HG02840 (cell line): ENCODE measurements at regions not wholly inside any gene's neighbourhood (a gene's known extent, or its start where the extent isn't known, plus 50 kb on each side); places are given as distances from the start of the nearest gene placed in this dataset.

Experiments used
- ATAC-seq: cut with Tn5 transposase; IDR thresholded peaks from one replicate; pipeline ENCODE4 v1.9.1; 2021; ENCODE audit warnings: mild to moderate bottlenecking, moderate library complexity, moderate number of reproducible peaks; ENCODE audit not compliant: unreplicated experiment, low FRiP score

DNA sequence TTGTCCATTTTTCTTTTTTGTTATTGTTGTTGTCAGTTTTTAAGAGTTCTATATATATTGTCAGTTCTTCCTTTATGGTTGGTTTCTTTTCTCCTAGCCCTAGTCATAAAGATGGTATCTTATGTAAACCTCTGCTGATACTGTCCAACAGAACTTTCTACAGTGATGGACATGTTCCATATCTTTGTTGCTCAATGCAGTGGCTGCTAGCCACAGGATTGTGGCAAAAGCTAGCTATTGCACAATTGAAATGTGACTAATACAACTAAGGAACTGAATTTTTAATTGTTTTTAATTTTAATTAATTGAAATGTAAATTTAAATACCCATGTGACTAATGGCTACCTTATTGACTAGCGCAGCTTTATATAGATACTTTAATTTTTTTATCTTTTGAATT lies 411.8 kb upstream of the PTBP2 start:
- no peak for ATAC-seq

DNA sequence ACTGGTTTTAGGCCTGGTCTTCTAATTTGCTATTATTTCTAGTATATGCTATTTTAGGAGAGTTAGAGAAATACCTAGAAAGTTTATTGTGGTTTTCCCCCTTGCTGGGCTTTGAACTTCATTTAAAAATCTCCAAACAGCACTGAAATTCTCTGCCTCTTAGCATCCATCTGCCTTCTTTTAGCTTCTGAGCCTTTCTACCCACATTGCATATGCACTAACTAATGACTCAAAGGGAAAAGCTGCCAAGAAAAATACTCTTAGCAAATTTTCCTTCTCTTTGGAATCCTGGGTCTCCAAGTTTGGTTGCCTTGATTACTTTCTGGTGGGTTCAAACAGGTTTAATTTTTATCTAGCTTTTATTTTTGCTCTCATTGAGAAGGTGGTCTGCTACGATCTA lies 408.4 kb upstream of the PTBP2 start:
- no peak for ATAC-seq

DNA sequence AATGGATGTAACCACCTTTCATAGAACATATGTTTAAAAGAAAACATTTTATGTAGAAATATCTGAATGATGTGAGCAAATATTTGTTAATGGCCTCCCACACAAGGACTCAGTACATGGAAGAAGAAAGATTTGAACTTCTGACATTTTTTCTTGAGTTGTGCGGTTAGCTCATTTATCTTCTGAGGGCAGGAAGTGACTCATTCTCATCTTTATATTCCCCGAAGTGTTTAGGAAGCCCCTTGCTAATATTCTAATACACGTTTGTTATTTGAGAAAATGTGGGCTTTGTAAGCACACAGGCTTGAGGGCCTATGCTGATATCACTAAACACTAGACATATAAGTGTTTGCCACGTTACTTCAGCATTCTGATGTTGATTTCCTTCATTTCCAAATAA lies 392.5 kb upstream of the PTBP2 start:
- ATAC-seq = no peak

DNA sequence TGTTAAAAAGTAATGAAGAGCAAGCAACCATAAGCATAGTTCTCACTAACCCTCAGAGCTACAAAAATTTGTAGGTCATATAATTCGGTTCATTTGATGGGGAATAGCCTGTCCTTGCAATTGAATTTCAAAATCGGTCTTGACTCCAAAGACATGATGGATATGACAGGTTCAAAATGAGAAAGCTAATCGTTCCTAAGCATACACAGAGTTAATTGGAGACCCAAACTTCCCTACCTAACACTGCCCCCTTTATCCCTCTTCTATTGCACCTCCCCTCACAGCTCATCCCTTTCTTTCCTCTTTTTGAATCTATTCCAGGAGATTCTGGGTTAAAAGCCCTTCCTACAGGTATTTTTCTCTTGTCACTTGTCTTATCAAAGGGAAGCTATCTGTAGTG lies 390.0 kb upstream of the PTBP2 start:
- no peak for ATAC-seq

DNA sequence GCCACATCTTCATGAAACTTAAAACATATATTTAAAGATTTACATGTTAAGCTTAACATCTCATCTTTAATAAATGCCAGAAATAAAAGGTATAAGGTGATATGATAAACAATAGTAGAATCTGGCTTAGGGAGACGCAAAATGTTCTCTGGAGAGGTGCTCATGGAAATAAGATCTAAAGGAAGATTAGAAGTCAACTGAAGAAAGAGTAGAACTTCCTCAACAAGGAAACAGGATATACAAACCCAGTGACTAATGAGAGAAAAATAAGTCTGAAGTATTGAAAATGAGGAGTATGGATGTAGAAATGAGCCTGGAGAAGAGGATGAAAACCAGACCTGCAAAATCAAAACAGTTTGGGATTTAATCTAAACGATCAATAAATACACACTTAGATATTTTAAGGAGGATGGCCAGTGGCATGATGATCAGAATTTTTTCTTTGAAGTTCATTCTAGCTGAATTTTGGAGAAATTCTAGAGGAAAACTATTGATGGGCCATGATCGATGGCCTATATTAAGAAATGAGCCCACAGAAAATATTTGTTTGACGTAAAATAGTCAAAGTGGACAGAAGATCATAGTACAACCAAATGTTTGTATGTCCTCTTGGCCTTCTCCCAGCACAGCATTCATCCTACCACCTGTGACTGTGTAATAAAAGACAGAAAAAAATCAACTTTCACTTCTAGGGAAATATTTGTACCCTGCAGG lies 387.9 kb upstream of the PTBP2 start:
- ATAC-seq = no peak

DNA sequence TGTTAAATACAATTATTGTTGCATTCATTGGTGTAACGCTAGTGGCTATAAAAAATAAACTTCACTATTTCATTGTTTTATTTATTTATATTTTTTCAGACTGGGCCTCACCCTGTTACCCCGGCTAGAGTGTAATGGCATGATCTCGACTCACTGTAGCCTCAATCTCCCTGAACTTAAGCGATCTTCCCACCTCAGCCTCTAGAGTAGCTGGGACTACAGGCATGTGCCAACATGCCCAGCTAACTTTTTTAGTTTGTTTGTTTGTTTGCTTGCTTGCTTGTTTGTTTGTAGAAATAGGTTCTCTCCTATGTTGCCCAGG lies 387.4 kb upstream of the PTBP2 start:
- ATAC-seq = no peak

DNA sequence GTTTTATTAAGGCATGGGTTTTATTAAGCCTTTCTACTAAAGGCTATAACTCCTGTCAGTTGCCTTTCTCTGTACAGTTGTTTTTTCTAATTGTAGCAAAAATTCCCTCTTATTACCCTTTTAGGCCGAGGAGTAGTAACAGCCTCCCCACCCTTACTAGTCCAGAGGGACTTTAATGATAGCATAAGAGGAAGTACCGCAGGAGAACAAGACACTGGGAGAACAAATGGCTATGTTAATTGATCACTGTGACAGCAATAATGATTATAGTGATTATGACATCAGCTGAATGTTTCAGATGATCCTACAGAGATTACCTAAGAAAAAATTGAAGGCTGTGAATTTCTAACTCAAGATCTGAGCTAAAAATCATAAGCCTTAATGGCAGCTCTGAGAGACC lies 383.0 kb upstream of the PTBP2 start:
- no peak for ATAC-seq

DNA sequence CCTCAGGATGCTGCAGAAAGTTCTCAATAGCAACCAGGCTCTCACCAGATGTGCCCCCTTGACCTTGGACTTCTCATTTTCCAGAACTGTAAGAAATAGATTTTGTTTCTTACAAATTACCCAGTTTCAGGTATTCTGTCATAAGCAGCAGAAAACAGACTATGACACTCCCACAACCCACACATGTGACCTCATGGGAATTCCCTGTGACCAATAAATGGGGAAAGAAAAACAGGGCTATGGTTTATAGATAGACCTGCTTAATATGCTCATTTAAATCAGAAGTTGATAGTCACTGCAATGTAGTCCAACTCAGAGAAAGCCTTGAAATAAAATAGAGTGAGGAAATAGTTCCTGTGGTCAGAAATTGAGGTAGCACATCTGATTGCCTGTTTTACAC lies 380.9 kb upstream of the PTBP2 start:
- ATAC-seq = no peak

DNA sequence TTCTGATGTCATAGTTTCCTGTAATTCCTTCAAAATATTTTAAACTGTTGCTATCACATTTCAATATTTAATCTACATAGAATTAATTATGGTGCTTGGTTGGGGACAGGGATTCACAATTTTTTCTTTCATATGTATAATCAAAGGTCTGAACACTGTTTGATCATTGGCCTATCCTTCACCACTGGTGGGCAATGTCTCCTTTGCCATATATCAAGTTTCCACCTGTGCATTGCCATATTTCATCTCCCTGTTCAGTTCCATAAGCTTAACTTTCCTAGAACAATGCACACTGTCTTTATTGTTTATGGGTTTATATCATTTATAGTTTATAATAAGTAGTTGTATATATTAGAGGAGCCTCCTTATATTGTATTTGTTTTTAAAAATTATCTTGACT lies 374.9 kb upstream of the PTBP2 start:
- no peak for ATAC-seq

DNA sequence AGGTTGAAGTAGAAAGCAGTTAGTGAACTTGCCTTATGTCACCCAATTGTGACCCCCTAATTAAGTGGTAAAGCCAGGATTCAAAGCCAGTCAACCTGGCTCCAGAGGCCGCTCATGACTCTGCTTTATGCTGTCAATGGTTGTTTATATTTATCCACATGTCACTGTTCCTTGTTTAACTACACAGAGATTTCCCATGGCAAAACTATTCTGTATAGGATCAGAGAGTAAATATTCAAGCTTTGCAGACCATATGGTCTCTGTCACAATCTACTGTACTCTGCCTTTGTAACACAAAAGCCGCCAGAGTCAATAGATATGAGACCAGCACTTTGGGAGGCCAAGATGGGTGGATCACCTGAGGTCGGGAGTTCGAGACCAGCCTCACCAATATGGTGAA lies 371.7 kb upstream of the PTBP2 start:
- ATAC-seq = no peak

DNA sequence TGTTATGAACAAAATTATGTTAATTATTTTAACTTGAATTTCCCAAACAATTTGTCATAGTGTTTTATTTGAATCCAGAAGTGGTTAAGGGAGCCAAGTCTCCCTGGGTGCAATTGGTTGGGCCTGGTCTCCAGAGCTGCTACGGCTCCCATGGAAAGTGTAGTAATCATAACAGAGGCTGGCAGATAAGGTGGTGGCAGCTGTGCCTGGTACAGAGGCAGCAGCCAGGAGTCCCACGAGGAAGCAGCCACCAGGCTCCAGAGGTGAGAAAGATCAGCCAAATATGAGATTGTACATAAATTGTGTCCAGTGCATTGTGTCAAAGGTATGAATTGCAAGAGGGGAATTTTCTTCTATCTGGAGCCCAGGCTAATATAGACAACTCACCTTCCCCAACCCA lies 368.9 kb upstream of the PTBP2 start:
- no peak for ATAC-seq

DNA sequence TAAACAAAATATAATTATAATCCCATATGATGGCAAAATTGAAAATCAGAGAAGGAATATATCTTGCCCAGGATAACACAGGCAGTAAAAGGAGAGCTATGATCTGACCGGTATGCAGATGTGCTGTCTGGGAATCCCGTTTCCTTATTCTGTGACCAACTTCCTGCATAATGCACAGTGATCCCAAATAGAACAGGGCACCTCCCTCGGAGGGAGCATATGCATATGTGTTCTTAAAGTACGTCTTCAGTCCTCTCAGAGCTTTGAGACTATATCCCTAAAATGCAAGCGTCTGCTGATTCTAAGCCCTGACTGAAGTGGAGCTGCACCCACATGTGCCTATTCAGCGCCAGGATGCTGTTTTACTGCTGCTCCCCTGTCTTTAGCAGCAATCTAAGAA lies 366.1 kb upstream of the PTBP2 start:
- no peak for ATAC-seq

DNA sequence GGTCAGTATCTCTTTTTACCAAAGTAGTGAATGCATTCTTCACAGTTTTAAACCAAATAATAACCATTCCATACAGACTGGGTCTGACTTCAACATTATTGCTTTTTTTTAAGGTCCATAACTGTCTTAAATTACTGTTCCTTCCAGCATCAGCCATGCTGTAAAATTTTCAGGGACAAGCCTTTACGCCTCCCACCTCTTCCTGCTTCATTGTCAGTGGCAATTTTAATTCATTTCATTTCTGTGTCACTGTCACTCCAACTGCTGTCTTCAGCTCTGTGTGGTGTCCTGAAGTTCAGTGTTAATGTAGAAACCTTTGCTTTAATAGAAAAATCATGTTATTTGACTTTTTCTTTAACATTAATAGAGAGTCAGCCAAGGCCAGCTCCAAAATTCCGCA lies 365.6 kb upstream of the PTBP2 start:
- no peak for ATAC-seq

DNA sequence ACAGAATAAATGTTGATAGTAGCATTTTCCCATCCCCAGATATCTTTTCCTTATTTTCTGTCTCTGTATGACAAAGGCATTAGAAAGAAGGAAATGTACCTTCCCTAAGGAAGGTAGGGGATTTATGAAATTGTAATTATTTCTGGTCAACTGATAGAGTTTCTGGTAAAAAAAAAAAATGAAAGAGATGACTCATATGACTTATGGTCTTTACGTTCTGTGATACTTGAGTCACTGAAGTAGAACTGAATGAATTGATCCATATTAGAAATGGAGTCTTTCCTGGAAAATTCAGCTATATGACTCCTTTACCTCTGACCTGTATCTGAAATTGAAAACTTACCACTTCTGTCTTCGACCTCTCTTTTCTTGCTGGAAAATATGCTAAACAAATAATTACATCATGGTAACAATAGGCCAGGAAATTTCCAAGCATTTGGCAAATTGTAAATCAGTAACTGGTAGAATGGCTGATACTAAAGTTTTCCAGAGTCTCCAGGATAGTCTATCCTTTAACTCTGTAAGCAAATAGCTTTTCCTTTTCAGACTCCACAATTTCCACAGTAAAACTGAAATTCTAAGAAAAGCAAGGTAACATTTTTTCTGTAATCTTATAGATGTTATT lies 364.3 kb upstream of the PTBP2 start:
- ATAC-seq = no peak

DNA sequence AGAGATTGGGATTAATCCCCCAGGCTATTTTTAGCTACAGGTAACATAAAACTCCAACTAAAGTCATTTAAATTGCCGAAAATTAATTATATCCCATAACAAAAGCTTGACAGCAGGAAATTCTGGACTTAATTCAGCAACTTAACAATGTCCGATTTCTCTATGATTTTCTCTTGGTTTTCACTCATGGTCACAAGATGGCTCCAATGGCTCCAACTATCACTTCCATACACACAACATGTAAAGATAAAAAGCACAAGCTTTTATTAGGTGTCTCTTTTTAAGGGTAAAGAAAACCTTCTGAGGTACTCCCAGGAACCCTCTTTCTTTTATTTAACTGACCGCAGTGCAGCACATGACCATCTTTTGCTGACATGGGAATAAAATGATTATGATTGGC lies 363.5 kb upstream of the PTBP2 start:
- no peak for ATAC-seq

DNA sequence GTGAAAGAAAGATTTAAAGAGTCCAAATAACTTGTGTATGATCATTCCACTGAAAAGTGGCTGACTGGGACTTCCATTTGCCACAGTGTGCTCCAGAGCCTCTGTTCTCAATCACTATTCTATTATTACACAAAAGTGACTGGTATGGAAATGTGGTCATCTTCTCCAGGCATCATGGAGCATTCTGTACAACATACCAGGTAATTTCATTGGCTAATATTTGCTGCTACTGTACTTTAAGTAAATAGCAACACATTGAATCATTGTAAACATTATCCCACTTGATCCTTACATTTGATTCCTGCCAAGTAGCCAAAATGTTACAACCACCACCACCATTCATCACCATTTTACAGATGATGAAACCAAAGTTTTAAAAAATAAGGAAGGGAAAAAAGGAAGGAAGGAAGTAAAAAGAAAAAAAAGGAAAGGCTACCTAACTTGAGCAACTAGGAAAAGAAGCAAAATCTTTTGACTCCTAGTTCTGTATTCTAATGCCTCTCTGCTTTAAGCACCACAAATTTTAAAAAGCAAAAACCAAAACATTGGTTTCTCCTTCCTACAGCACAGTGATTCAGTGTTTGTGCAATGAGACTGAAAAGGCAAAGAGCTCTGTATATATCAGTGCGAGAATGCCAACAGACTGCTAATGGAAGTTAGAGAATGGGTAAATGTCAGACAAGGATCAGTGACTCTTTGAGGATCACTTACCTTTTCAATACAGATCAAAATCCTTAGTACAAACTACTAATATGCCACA lies 361.4 kb upstream of the PTBP2 start:
- ATAC-seq = no peak

DNA sequence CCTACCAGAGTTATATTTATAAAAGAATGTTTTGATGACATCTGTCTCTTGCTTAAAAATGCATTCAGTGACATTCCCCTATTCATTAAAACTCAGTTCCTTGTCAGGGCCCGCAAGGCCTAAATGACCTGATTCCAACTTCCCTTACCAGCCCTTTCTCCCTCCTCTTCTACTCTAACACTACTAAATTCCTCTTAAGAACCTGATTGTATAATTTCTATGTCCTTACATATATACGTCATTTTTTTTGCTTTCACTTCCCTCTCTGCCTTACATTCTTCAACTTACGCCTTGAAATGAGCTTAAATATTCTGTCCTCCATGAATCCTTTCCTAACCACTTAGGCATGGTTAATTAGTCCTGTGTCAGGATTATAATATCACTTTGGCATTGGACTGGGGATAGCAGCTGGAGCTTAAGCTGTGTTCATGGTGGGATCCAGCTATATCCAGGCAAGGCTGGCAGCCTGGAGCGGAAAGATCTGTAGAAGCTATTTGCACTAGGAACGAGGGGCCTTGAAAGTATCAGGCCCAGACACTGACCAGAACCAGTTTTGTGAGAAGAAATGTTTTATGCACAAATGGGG lies 360.2 kb upstream of the PTBP2 start:
- no peak for ATAC-seq

DNA sequence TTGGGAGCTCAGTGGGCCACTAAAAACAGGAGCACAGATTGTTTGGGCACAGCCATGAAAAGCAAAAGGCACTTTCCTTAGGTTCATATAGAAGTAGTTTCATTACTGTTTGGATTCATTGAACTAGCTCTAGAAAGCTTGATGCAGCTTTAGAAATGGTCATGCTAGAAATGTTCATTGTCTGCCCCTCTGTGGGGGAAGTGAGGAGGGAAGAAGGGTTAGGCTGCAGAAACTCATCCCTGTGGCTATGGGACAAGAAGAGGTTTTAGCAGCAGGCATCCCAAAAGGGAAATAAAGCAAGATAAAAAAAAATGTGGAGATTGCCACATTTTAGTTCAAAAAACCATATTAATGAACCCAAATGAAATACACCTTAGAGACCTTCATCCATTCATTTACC lies 359.6 kb upstream of the PTBP2 start:
- no peak for ATAC-seq

DNA sequence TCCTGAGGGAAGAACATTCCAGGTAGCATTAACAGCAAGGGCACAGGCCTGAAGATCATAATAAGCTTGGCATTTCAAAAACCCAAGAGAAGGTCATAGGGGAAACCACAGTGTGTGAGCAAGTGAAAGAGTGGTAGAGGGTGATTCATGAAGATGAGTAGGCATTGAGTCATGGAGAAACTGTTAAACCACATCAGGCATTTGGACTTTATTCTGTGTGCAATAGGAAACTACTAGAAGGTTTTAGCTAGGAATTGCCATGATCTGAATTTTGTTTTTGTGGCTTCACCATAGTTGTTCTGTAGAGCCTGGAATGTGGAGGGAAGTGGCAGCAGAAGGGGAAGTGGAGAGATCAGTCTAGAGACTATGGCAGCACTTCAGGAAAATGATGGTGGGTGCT lies 359.0 kb upstream of the PTBP2 start:
- no peak for ATAC-seq

DNA sequence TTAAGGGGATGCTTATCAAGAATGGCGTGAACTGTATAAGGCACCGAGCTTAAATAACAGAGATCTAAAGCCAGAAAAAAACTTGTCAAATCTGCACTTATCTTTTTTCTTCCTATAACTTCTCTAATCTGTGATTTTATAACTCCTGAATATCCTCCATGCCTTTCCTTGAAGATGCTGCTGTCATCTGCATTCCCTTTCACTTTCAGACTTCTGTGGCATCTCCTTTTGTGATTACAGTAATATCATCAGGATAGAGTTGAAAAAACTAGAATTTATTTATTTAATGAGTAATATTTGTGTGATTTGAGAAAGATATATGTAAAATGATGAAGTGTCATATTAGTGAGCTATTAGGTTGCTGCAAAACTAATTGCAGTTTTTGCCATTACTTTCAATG lies 357.8 kb upstream of the PTBP2 start:
- ATAC-seq = no peak

DNA sequence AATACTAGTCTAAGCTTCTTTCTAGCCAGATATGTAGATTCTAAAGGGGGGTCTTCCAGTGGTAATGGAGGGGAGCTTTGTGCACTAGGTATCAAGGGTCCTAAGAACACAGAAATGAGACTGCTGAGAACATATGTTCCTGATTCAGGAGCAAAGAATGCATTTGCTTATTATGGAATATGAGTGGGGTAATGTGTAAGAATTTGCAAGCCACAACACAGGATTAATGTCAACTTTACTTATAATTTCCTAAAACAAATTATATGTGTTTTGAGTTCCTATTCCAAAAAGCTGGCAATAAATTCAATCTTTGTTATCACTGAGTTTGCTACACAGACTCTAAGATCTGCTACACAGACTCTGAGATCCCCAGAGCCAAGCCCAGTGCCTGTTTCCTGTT lies 357.0 kb upstream of the PTBP2 start:
- ATAC-seq = no peak

DNA sequence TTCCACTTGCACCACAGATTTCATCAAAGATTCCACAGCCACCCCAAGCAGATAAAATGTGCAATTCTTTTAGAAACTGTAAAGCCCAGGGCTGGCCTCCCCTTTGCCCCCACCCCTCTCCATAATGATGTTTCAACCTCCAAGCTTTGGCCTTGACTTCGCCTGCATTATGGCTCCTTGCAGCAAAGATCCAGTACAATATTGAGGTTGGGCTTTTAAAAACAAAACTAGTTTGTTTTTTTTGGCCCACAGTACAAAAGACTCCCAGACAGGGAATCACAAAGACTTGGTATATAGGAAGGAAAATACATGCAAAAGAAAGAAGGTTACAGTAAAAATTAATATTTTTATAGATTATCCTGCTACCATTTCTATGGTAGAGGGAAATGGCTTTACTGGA lies 356.5 kb upstream of the PTBP2 start:
- no peak for ATAC-seq
